A549 (cell line): ENCODE measurements at regions not wholly inside any gene's neighbourhood (a gene's known extent, or its start where the extent isn't known, plus 50 kb on each side); places are given as distances from the start of the nearest gene placed in this dataset.
A peak's percentile ranks its signal among the peaks of the same experiment; 100 is the strongest.

ENCODE experiments used
- ATAC-seq, 2 experiments: fragments of 200-7000 bp in 1 of 2; fragments of >200 bp in 1 of 2; cut with Nextera tagmentation in 1 of 2; cut with Tn5 transposase in 1 of 2; 3 replicates each; pipeline versions ENCODE4 v1.8.0 to v1.9.1; 2018 to 2020; ENCODE audit warnings: mild to moderate bottlenecking in 1 of 2, moderate library complexity in 1 of 2
- CTCF ChIA-PET: fragments of 300-600 bp; sonication (Branson Sonifier 250); formaldehyde crosslinking; extraction: SDS; loops from one replicate; lab custom pipeline; 2021; ENCODE audit warnings: antibody characterized with exemption, inconsistent platforms; lab: Yijun Ruan, JAX
- POLR2A ChIA-PET: fragments of 350-600 bp; formaldehyde crosslinking; extraction: SDS; loops from one replicate; lab custom pipeline; 2021; ENCODE audit warnings: antibody characterized with exemption, inconsistent platforms; lab: Yijun Ruan, JAX
- DNase-seq, 2 experiments: peaks; one replicate each; pipeline versions ENCODE4 v3.0.0 to v3.0.0-alpha.2; 2011 to 2016; ENCODE audit warnings: low read depth in 1 of 2, low spot score in 1 of 2
- FAIRE-seq: peaks from 2 replicates; lab custom pipeline; 2011; peaks lifted over from hg19 to GRCh38; lab: Jason Lieb, UNC
- H3K27ac ChIP-seq, 2 experiments: fragments of >200 bp; sonication (Bioruptor Twin); formaldehyde crosslinking; 3 replicates each; pipeline ENCODE4 v1.5.1; 2016 to 2017
- H3K4me1 ChIP-seq: fragments of >200 bp; sonication (Bioruptor Twin); formaldehyde crosslinking; 3 replicates; pipeline ENCODE4 v1.6.1; 2016
- H3K4me2 ChIP-seq: fragments of >200 bp; sonication (Bioruptor Twin); formaldehyde crosslinking; 3 replicates; pipeline ENCODE4 v1.6.1; 2016
- H3K4me3 ChIP-seq: fragments of >200 bp; sonication (Bioruptor Twin); formaldehyde crosslinking; 3 replicates; pipeline ENCODE4 v1.5.1; 2016
- H3K9me3 ChIP-seq: fragments of >200 bp; sonication (Bioruptor Twin); formaldehyde crosslinking; 3 replicates; pipeline ENCODE4 v1.6.1; 2016
- BHLHE40 ChIP-seq: IDR thresholded peaks from 2 replicates; pipeline ENCODE4 v1.6.1; 2012; ENCODE audit warnings: low read depth, low read length, inconsistent platforms
- EP300 ChIP-seq, 2 experiments: fragments of >200 bp; sonication (Bioruptor Twin); formaldehyde crosslinking; IDR thresholded peaks; 2 replicates in 1 of 2; 3 replicates in 1 of 2; pipeline ENCODE4 v1.6.1; 2016 to 2017
- ESRRA ChIP-seq: fragments of 150-350 bp; IDR thresholded peaks from 2 replicates; pipeline ENCODE4 v1.6.1; 2014; ENCODE audit warnings: mild to moderate bottlenecking, low read length, borderline replicate concordance
- FOSL2 ChIP-seq, 2 experiments: fragments of 450-650 bp in 1 of 2; fragments of >200 bp in 1 of 2; sonication (Bioruptor Twin) in 1 of 2; formaldehyde crosslinking; IDR thresholded peaks; 2 replicates each; pipeline versions ENCODE4 v1.5.0 to v1.6.1; 2016 to 2020; ENCODE audit warnings: mild to moderate bottlenecking in 1 of 2, moderate library complexity in 1 of 2
- HDAC2 ChIP-seq: fragments of 200-600 bp; sonication (generic); IDR thresholded peaks from 2 replicates; pipeline ENCODE4 v1.6.1; 2016
- HEYL ChIP-seq: fragments of 250-450 bp; sonication (Bioruptor Pico); IDR thresholded peaks from 2 replicates; pipeline ENCODE4 v1.8.0; 2021; ENCODE audit warnings: mild to moderate bottlenecking, moderate library complexity
- HOXA7 ChIP-seq: fragments of 250-450 bp; sonication (Bioruptor Pico); IDR thresholded peaks from 2 replicates; pipeline ENCODE4 v1.5.0; 2020; ENCODE audit warnings: mild to moderate bottlenecking, moderate library complexity
- HOXB13 ChIP-seq: fragments of 250-450 bp; sonication (Bioruptor Pico); IDR thresholded peaks from 2 replicates; pipeline ENCODE4 v1.5.0; 2020; ENCODE audit warnings: low read depth, mild to moderate bottlenecking, moderate library complexity
- JUNB ChIP-seq: fragments of >200 bp; sonication (Bioruptor Twin); formaldehyde crosslinking; IDR thresholded peaks from 2 replicates; pipeline ENCODE4 v1.6.1; 2016
- KDM1A ChIP-seq: fragments of 200-600 bp; sonication (generic); IDR thresholded peaks from 2 replicates; pipeline ENCODE4 v1.6.1; 2016; ENCODE audit warnings: low read depth, mild to moderate bottlenecking
- MAFK ChIP-seq: fragments of 450-650 bp; IDR thresholded peaks from 2 replicates; pipeline ENCODE4 v1.6.1; 2014; ENCODE audit not compliant: partially characterized antibody
- MAZ ChIP-seq: fragments of 150-350 bp; IDR thresholded peaks from 2 replicates; pipeline ENCODE4 v1.6.1; 2014; ENCODE audit warnings: antibody characterized with exemption, low read depth, low read length, borderline replicate concordance
- POLR2AphosphoS2 ChIP-seq: conservative IDR thresholded peaks from 2 replicates; pipeline ENCODE4 v1.6.1; 2012; ENCODE audit warnings: low read length, improper control_type of control experiment, inconsistent platforms
- RAD21 ChIP-seq, 2 experiments: fragments of >200 bp in 1 of 2; sonication (Bioruptor Twin) in 1 of 2; formaldehyde crosslinking in 1 of 2; IDR thresholded peaks in 1 of 2; conservative IDR thresholded peaks in 1 of 2; 2 replicates in 1 of 2; 3 replicates in 1 of 2; pipeline ENCODE4 v1.6.1; 2012 to 2018; ENCODE audit warnings: inconsistent platforms in 1 of 2
- SMC3 ChIP-seq: fragments of >200 bp; sonication (Bioruptor Twin); formaldehyde crosslinking; IDR thresholded peaks from 3 replicates; pipeline ENCODE4 v1.6.1; 2018; ENCODE audit warnings: inconsistent platforms
- TFCP2L1 ChIP-seq: fragments of 250-450 bp; sonication (Bioruptor Pico); IDR thresholded peaks from 2 replicates; pipeline ENCODE4 v1.5.0; 2021; ENCODE audit warnings: mild to moderate bottlenecking
- TP53 ChIP-seq: fragments of 250-450 bp; sonication (Bioruptor Pico); IDR thresholded peaks from 2 replicates; pipeline ENCODE4 v1.5.0; 2021; ENCODE audit warnings: mild to moderate bottlenecking, moderate library complexity
- ZC3H11A ChIP-seq: fragments of 450-650 bp; IDR thresholded peaks from 2 replicates; pipeline ENCODE4 v1.6.1; 2014; ENCODE audit warnings: antibody characterized with exemption, mild to moderate bottlenecking
- ZFP36 ChIP-seq: fragments of 450-650 bp; IDR thresholded peaks from 2 replicates; pipeline ENCODE4 v1.6.1; 2014; ENCODE audit warnings: borderline replicate concordance; ENCODE audit not compliant: partially characterized antibody
- ZNF302 ChIP-seq: fragments of 250-450 bp; sonication (Bioruptor Pico); IDR thresholded peaks from 2 replicates; pipeline ENCODE4 v1.9.0; 2021; ENCODE audit warnings: inconsistent platforms, mild to moderate bottlenecking, moderate library complexity
- WGBS: methylation state at CpG from one replicate; pipeline ENCODE4 v1.1.6; 2017; ENCODE audit errors: missing lambda C conversion rate; 5-methylcytosine and 5-hydroxymethylcytosine counted together
- TF ChIP-seq, protein P1 (sequence below): fragments of 200-600 bp; sonication (generic); IDR thresholded peaks from 2 replicates; pipeline ENCODE4 v1.6.1; 2016; ENCODE audit warnings: antibody characterized with exemption, mild to moderate bottlenecking, moderate library complexity
- TF ChIP-seq, protein P2 (sequence below): fragments of >200 bp; sonication (Bioruptor Twin); formaldehyde crosslinking; IDR thresholded peaks from 3 replicates; pipeline ENCODE4 v1.6.1; 2016
- TF ChIP-seq, protein P3 (sequence below): fragments of 450-650 bp; IDR thresholded peaks from 2 replicates; pipeline ENCODE4 v1.6.1; 2014; ENCODE audit warnings: antibody characterized with exemption
- TF ChIP-seq, protein P4 (sequence below): fragments of 150-350 bp; IDR thresholded peaks from 2 replicates; pipeline ENCODE4 v1.6.1; 2014; ENCODE audit warnings: low read depth, mild to moderate bottlenecking, low read length

DNA sequence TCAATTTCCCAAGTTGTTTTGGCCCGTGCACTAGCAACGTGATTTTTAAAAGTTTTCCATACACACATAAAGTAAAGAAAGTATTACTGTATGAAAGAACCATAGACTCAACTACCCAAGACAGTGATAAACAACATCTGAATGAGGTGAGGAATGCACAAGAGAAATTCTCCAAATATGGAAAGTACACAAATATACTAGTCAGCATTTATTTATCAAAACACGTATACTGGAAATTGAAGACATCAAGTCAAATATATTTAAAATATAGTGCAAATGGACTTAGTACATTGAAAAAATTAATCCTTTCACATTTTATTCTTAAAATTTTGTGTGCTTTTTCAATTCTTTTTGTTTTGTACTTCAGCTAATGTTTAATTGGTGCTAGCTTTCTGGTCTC is 143.6 kb downstream of the ARL4A start:
- FAIRE-seq (no peak), DNase-seq (no peak), ATAC-seq (no peak)
- ChIA-PET CTCF (no interaction called here), POLR2A (no interaction called here)
- Histone ChIP-seq H3K9me3 (peaks cover 23% of the 10 kb centered on the region; the same call in 2 of the 3 replicates), H3K4me2 (no peak overlapping the region), H3K27ac (no peak overlapping the region), H3K4me1 (peaks cover 11% of the 10 kb centered on the region; the same call in 1 of the 3 replicates), H3K4me3 (no peak overlapping the region)
- TF ChIP-seq MAFK (peak; percentile 89), POLR2AphosphoS2 (no peak)
- WGBS = 89% methylated on average over 3 of the region's 3 CpGs

DNA sequence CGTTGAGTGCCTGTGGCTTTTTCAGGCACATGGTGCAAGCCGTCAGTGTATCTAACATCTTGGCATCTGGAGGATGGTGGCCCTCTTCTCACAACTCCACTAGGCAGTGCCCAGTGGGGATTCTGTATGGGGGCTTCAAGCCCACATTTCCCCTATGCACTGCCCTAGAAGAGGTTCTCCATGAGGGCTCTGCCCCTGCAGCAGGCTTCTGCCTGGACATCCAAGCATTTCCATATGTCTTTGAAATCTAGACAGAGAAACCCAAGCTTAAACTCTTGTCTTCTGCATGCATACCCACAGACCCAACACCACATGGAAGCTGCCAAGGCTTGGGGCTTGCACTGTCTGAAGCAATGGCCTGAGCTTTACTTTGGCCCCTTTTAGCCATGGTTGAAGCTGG is 146.4 kb downstream of the ARL4A start:
- DNase-seq (no peak), ATAC-seq (no peak), FAIRE-seq (no peak)
- ChIA-PET CTCF (interaction anchor here (1.5 kb wide), 1 partner anchor 147 kb away, joined by 5 read pairs; no protein-coding TSS in a partner anchor), POLR2A (no interaction called here)
- Histone ChIP-seq H3K4me3 (no peak overlapping the region), H3K27ac (no peak overlapping the region), H3K4me1 (no peaks in the 10 kb centered on the region), H3K4me2 (no peak overlapping the region), H3K9me3 (peaks cover 23% of the 10 kb centered on the region; the same call in 2 of the 3 replicates)
- 89% methylated on average over 2 of the region's 2 CpGs for WGBS
- no peak for TF ChIP-seq RAD21 (conservative IDR thresholded peaks at IDR 0.05 in 1 of 2, IDR thresholded peaks at IDR 0.05 in 1 of 2)
- no peak for TF ChIP-seq HDAC2
- TF ChIP-seq, protein P1, sequence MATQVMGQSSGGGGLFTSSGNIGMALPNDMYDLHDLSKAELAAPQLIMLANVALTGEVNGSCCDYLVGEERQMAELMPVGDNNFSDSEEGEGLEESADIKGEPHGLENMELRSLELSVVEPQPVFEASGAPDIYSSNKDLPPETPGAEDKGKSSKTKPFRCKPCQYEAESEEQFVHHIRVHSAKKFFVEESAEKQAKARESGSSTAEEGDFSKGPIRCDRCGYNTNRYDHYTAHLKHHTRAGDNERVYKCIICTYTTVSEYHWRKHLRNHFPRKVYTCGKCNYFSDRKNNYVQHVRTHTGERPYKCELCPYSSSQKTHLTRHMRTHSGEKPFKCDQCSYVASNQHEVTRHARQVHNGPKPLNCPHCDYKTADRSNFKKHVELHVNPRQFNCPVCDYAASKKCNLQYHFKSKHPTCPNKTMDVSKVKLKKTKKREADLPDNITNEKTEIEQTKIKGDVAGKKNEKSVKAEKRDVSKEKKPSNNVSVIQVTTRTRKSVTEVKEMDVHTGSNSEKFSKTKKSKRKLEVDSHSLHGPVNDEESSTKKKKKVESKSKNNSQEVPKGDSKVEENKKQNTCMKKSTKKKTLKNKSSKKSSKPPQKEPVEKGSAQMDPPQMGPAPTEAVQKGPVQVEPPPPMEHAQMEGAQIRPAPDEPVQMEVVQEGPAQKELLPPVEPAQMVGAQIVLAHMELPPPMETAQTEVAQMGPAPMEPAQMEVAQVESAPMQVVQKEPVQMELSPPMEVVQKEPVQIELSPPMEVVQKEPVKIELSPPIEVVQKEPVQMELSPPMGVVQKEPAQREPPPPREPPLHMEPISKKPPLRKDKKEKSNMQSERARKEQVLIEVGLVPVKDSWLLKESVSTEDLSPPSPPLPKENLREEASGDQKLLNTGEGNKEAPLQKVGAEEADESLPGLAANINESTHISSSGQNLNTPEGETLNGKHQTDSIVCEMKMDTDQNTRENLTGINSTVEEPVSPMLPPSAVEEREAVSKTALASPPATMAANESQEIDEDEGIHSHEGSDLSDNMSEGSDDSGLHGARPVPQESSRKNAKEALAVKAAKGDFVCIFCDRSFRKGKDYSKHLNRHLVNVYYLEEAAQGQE = no peak
- no peak for TF ChIP-seq HOXB13
- no peak for TF ChIP-seq TP53 (CRISPR knock-in tag)
- TF ChIP-seq KDM1A = no peak
- no peak for TF ChIP-seq SMC3
- TF ChIP-seq ZNF302 (CRISPR knock-in tag) = no peak
- TF ChIP-seq MAFK = no peak
- TF ChIP-seq BHLHE40 = no peak
- TF ChIP-seq FOSL2 (IDR thresholded peaks at IDR 0.05) = no peak
- no peak for TF ChIP-seq FOSL2 (CRISPR knock-in tag; IDR thresholded peaks at IDR 0.05)
- no peak for TF ChIP-seq HEYL (CRISPR knock-in tag)
- TF ChIP-seq JUNB = no peak
- no peak for TF ChIP-seq EP300 (IDR thresholded peaks at IDR 0.05)
- no peak for TF ChIP-seq ZC3H11A
- TF ChIP-seq, protein P2, sequence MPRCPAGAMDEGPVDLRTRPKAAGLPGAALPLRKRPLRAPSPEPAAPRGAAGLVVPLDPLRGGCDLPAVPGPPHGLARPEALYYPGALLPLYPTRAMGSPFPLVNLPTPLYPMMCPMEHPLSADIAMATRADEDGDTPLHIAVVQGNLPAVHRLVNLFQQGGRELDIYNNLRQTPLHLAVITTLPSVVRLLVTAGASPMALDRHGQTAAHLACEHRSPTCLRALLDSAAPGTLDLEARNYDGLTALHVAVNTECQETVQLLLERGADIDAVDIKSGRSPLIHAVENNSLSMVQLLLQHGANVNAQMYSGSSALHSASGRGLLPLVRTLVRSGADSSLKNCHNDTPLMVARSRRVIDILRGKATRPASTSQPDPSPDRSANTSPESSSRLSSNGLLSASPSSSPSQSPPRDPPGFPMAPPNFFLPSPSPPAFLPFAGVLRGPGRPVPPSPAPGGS = no peak
- TF ChIP-seq MAZ = no peak
- no peak for TF ChIP-seq POLR2AphosphoS2
- no peak for TF ChIP-seq ESRRA

DNA sequence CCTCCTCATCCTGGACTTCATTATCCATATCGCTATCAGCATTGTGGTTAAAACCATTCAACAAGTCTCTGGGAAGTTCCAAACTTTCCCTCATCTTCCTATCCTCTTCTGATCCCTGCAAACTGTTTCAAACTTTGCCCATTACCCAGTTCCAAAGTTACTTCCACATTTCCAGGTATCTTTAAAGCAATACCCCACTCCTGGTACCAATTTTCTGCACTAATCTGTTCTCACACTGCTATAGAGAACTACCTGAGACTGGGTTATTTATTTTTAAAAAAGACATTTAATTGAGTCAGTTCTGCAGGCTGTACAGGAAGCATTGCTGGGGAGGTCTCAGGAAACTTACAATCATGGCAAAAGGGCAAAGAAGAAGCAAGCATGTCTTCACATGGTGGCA is 147.3 kb downstream of the ARL4A start:
- ChIA-PET POLR2A (no interaction called here), CTCF (interaction anchor here (1.5 kb wide), 1 partner anchor 148 kb away, joined by 5 read pairs; no protein-coding TSS in a partner anchor)
- Histone ChIP-seq H3K4me1 (no peaks in the 10 kb centered on the region), H3K27ac (no peak overlapping the region), H3K9me3 (peaks cover 23% of the 10 kb centered on the region; the same call in 2 of the 3 replicates), H3K4me3 (no peak overlapping the region), H3K4me2 (no peak overlapping the region)
- WGBS = 71% methylated on average over 1 of the region's 1 CpG
- ATAC-seq = no peak
- no peak for DNase-seq
- no peak for FAIRE-seq
- TF ChIP-seq, protein P1 = no peak
- TF ChIP-seq HOXA7 (CRISPR knock-in tag) (no peak), BHLHE40 (no peak), TFCP2L1 (CRISPR knock-in tag) (no peak), MAFK (no peak), HEYL (CRISPR knock-in tag) (no peak), ZFP36 (no peak)
- TF ChIP-seq, protein P3, sequence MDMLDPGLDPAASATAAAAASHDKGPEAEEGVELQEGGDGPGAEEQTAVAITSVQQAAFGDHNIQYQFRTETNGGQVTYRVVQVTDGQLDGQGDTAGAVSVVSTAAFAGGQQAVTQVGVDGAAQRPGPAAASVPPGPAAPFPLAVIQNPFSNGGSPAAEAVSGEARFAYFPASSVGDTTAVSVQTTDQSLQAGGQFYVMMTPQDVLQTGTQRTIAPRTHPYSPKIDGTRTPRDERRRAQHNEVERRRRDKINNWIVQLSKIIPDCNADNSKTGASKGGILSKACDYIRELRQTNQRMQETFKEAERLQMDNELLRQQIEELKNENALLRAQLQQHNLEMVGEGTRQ = no peak
- TF ChIP-seq, protein P4, sequence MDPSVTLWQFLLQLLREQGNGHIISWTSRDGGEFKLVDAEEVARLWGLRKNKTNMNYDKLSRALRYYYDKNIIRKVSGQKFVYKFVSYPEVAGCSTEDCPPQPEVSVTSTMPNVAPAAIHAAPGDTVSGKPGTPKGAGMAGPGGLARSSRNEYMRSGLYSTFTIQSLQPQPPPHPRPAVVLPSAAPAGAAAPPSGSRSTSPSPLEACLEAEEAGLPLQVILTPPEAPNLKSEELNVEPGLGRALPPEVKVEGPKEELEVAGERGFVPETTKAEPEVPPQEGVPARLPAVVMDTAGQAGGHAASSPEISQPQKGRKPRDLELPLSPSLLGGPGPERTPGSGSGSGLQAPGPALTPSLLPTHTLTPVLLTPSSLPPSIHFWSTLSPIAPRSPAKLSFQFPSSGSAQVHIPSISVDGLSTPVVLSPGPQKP = no peak
